DND-41 (cell line): ENCODE measurements at regions not wholly inside any gene's neighbourhood (a gene's known extent, or its start where the extent isn't known, plus 50 kb on each side); places are given as distances from the start of the nearest gene placed in this dataset.

Experiments
- ATAC-seq: fragments of 200-7000 bp; cut with Tn5 transposase; 3 replicates; pipeline ENCODE4 v1.9.1; 2021; ENCODE audit warnings: low read depth; ENCODE audit not compliant: insufficient read depth
- DNase-seq: peaks from one replicate; pipeline ENCODE4 v3.0.0-alpha.2; 2020
- H2AFZ ChIP-seq: 2 replicates; pipeline ENCODE4 v1.6.0; 2012; ENCODE audit warnings: low read depth, low read length
- H3K27ac ChIP-seq: 2 replicates; pipeline ENCODE4 v1.5.1; 2012; ENCODE audit warnings: low read length, inconsistent platforms
- H3K27me3 ChIP-seq: fragments of 200-600 bp; sonication (generic); 2 replicates; pipeline ENCODE4 v1.6.0; 2012; ENCODE audit warnings: low read length, mild to moderate bottlenecking, inconsistent platforms; ENCODE audit not compliant: insufficient read depth, poor library complexity
- H3K36me3 ChIP-seq: 2 replicates; pipeline ENCODE4 v1.5.1; 2012; ENCODE audit warnings: low read length, inconsistent platforms; ENCODE audit not compliant: insufficient read depth
- H3K4me1 ChIP-seq: 2 replicates; pipeline ENCODE4 v1.5.1; 2012; ENCODE audit warnings: mild to moderate bottlenecking, low read length; ENCODE audit not compliant: insufficient read depth
- H3K4me2 ChIP-seq: 2 replicates; pipeline ENCODE4 v1.6.0; 2012; ENCODE audit warnings: mild to moderate bottlenecking, moderate library complexity, low read length, inconsistent platforms; ENCODE audit not compliant: insufficient read depth
- H3K4me3 ChIP-seq, 2 experiments: fragments of 200-600 bp in 1 of 2; shearing (Covaris generic) in 1 of 2; 2 replicates each; pipeline ENCODE4 v1.5.1; 2012 to 2016; ENCODE audit warnings: inconsistent platforms in 2 of 2, low read length in 2 of 2, mild to moderate bottlenecking in 2 of 2, low read depth in 1 of 2, moderate library complexity in 1 of 2
- H3K79me2 ChIP-seq: 2 replicates; pipeline ENCODE4 v1.6.0; 2012; ENCODE audit warnings: low read length, inconsistent platforms; ENCODE audit not compliant: insufficient read depth
- H3K9ac ChIP-seq: 2 replicates; pipeline ENCODE4 v1.6.0; 2012; ENCODE audit warnings: low read depth, mild to moderate bottlenecking, inconsistent platforms, low read length, moderate library complexity
- H3K9me3 ChIP-seq: 2 replicates; pipeline ENCODE4 v1.5.1; 2012; ENCODE audit warnings: low read length, moderate library complexity, mild to moderate bottlenecking, inconsistent platforms; ENCODE audit not compliant: insufficient read depth, severe bottlenecking
- H4K20me1 ChIP-seq: 2 replicates; pipeline ENCODE4 v1.6.0; 2012; ENCODE audit warnings: low read length; ENCODE audit not compliant: insufficient read depth
- CTCF ChIP-seq: IDR thresholded peaks from 2 replicates; pipeline ENCODE4 v1.5.1; 2012; ENCODE audit warnings: borderline replicate concordance, low read length, moderate library complexity, mild to moderate bottlenecking; ENCODE audit not compliant: poor library complexity, severe bottlenecking; ENCODE audit errors: extremely low read depth
- EZH2 ChIP-seq: IDR thresholded peaks from 3 replicates; pipeline ENCODE4 v1.6.1; 2012; ENCODE audit warnings: borderline replicate concordance, low read depth, mild to moderate bottlenecking, moderate library complexity, low read length, inconsistent platforms; ENCODE audit not compliant: severe bottlenecking

- Histone ChIP-seq H3K4me2 (no peak overlapping the region), H3K4me1 (no peaks in the 10 kb centered on the region), H3K9ac (no peak overlapping the region), H3K4me3 (no peak overlapping the region), H2AFZ (no peak overlapping the region), H3K36me3 (no peaks in the 10 kb centered on the region), H4K20me1 (no peaks in the 10 kb centered on the region), H3K79me2 (no peaks in the 10 kb centered on the region), H3K27ac (no peak overlapping the region), H3K9me3 (no peaks in the 10 kb centered on the region), H3K27me3 (peaks cover 8% of the 10 kb centered on the region)
- TF ChIP-seq CTCF (no peak), EZH2 (no peak)
- no peak for DNase-seq
- no peak for ATAC-seq
These were observed 372.0 kb downstream of the RPS6KC1 start for GRCh38 chr1:213423041-213423440.

GRCh38 chr1:213423605-213424004 lies 372.6 kb downstream of the RPS6KC1 start:
- H3K79me2 ChIP-seq: no peaks in the 10 kb centered on the region
- peaks cover 8% of the 10 kb centered on the region for H3K27me3 ChIP-seq
- H3K36me3 ChIP-seq: no peaks in the 10 kb centered on the region
- H3K9me3 ChIP-seq: no peaks in the 10 kb centered on the region
- DNase-seq: no peak
- H3K27ac ChIP-seq: no peak overlapping the region
- no peak for ATAC-seq
- TF ChIP-seq CTCF: no peak
- no peak for TF ChIP-seq EZH2
- H2AFZ ChIP-seq: no peak overlapping the region
- no peak overlapping the region for H3K4me2 ChIP-seq
- no peaks in the 10 kb centered on the region for H4K20me1 ChIP-seq
- no peaks in the 10 kb centered on the region for H3K4me1 ChIP-seq
- H3K4me3 ChIP-seq: no peak overlapping the region
- no peak overlapping the region for H3K9ac ChIP-seq

GRCh38 chr1:213425376-213426030 lies 374.5 kb downstream of the RPS6KC1 start:
- ATAC-seq (no peak), DNase-seq (no peak)
- H3K9ac ChIP-seq: no peak overlapping the region
- peaks cover 5% of the 10 kb centered on the region for H3K27me3 ChIP-seq
- no peak overlapping the region for H3K4me2 ChIP-seq
- no peak overlapping the region for H2AFZ ChIP-seq
- H3K27ac ChIP-seq: no peak overlapping the region
- H3K36me3 ChIP-seq: no peaks in the 10 kb centered on the region
- H3K4me3 ChIP-seq: no peak overlapping the region
- no peaks in the 10 kb centered on the region for H3K4me1 ChIP-seq
- no peaks in the 10 kb centered on the region for H3K79me2 ChIP-seq
- H4K20me1 ChIP-seq: no peaks in the 10 kb centered on the region
- TF ChIP-seq EZH2: no peak
- no peak for TF ChIP-seq CTCF
- no peaks in the 10 kb centered on the region for H3K9me3 ChIP-seq

GRCh38 chr1:213429642-213430041 lies 378.6 kb downstream of the RPS6KC1 start:
- H3K4me2 ChIP-seq: no peak overlapping the region
- H3K9me3 ChIP-seq: no peaks in the 10 kb centered on the region
- H3K27me3 ChIP-seq: peaks cover 5% of the 10 kb centered on the region
- TF ChIP-seq EZH2 (no peak), CTCF (no peak)
- no peak for ATAC-seq
- no peak overlapping the region for H3K9ac ChIP-seq
- no peak overlapping the region for H2AFZ ChIP-seq
- no peak overlapping the region for H3K4me3 ChIP-seq
- H3K4me1 ChIP-seq: no peaks in the 10 kb centered on the region
- H3K79me2 ChIP-seq: no peaks in the 10 kb centered on the region
- no peak overlapping the region for H3K27ac ChIP-seq
- no peaks in the 10 kb centered on the region for H4K20me1 ChIP-seq
- DNase-seq: no peak
- H3K36me3 ChIP-seq: no peaks in the 10 kb centered on the region
